ENCODE measurements at regions not wholly inside any gene's neighbourhood (a gene's known extent, or its start where the extent isn't known, plus 50 kb on each side); places are given as distances from the start of the nearest gene placed in this dataset.

DNA sequence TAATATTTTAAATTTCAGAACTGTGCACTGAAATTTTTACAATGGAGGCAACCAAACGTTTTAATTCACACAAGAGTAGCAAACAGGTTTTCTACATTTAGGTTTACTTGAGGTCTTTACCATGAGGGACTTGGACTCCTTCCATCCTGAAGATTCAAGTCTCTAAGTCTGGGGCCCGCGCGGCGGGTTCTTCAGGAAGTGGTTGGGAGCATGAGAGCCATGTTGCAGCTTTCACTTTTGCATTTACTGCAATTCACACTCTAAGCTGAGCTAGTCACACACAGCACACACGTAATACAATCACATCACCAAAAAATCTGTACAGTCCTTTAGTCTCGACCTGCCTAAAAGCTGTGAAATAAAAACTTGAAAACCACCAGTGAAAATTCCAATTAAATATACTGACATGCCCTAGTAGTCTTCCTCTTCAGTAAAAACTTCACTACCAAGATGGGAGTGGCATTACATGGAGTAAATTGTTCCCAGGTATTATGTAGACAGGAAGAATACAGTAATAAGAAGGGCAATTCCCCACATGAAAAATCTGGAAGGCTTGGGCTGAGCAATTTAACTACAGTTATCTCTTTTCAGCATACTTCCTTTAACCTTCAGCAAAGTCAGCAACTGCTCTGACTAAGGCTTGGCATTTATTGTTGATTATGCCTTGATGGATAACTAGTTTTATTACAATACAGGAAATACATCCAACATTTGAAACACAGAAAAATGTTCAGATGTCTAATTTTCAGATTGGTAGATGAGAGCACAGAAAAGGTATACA lies 571.1 kb upstream of the DIPK2B start:
- DNase-seq (ENCODE audit: low spot score) = peak; percentile 65

DNA sequence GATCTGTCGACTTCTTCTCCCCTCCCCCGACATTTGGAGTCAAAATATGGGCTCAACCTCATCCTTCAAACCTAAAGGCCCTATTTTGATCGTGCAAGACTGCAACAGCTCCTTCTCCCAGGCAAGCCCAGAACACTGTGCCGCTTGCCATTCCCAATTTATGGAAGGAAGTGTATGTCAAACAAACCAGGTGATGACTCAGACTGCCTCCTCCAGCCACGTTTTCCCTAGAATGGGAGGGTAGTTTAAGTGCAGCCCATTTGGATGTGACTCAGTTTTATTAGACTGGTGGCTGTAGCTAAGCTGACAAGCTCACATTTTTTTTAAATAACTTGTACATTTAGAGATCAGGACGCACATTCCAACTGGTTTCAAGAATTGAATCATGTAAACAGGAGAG lies 570.4 kb upstream of the DIPK2B start:
- no peak for DNase-seq (ENCODE audit: low spot score)

DNA sequence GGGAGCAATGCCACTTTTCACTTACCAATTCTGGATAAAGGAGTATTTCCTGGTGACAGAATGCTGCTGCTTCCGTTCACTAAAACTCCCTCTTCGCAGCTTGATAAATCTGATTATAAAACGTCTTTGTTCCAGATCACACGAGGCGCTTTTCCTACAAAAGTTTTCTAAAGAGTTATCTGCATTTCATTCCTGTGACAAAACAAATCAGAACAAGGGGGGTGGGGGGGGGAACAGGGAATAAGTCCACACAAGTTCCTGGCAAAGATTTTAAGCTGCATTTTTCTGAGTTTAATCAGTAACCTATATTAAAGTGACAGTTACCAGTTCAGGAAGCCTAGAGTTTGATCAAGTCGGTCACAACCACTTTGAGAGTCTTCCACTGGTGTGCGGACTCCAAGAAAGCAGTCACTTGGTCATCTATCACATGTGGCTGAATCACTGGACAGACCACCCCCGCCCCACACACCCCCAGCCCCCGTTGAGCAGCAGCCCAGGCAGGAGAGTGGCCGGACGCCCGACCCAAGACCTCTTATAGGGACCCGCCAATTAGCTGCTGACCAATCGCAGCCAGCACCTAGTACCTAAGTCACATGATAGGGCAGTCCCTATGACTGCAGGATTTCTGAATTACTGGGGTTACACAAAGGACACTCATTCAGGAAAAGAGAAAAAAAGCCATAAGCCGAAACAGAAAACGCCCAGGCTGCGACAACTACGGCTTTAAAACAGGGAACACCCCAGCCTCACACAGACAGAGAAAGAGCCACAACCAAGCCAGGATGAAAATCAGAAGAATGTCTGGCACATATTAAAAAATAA lies 569.3 kb upstream of the DIPK2B start:
- DNase-seq (ENCODE audit: low spot score) = peak; percentile 26

DNA sequence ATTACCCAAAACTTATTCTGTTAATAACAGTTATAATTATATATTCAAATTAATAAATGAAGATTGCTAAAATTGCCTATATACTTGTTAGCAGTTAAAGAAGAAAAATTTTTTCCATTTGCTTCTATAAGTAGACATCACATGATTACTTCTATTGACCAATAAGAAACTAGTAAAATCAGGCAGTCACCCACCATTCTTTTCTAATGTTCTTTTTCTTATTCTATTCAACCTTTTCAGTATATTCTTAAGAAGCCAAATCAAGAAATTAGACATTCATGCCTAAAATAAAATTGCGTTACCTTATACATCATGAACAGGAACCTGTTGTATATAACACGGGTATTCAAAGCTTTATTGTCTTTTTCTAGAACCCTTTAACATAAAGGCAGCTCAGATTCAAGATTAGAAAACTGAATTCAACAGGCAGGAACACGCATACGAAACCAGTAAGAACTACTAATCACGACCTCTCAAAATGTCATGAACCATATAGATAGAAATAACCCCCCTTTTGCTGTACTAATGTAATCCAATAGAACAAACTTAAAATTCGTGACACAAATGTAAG lies 568.1 kb upstream of the DIPK2B start:
- no peak for DNase-seq (ENCODE audit: low spot score)

DNA sequence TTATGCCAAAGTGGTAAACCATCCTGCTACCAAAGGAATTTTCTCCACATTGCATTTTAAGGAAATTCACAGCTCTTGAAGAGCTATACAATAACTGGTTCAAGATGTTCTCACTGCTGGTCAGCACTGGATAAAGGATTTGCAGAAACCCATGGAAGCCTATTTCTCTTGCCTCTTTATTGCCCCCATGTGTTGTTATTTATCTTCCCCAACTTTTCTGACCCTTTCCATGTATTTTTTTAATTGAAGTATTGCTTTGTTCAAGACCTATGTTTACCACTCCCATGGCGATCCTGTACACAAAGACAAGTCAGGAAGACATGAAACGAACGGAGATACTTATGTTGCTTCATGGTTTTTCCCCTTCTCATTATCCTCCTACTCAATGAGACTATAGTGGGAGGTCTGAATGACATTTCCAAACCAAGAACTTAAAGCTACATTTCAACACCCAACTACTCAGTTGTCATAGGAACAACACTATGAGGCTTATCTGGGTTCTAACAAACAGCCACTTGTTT lies 566.4 kb upstream of the DIPK2B start:
- no peak for DNase-seq (ENCODE audit: low spot score)

DNA sequence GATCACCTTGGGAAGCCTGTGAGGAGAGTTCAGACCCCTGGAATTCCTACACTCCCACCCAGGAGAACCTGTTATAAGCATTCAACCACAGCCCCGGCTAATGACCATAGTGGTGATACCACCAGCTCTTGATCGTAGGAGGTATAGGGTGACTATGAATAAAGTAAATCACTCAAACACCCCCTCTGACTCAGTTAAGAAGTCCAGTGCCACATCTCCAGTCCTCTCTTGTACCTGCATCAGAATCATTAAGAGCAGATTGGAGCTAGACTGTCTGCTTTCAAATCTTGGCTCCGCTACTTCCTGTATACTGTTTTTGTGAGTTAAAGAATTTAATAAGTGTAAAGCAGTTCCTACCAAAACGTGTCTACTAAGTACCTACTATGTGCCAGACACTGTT lies 565.1 kb upstream of the DIPK2B start:
- DNase-seq (ENCODE audit: low spot score) = no peak

DNA sequence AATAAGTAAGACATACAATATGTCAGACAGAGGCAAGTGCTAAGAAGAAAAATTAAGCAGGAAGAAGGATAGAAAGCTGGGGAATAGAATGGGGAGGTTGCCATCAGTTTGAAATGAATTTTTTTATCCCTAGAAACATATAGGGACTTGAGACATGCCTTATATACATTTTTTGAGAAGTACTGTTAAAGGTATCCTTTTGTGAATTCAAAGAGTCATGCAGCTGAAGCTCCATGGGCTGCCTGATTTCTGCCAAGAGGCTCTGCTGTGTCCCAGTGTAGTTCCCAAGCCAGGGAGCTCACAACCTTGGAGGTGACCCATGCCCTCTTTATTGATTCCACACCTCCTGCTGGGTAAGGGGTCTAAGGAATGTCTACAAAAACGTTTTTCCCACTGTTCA lies 564.6 kb upstream of the DIPK2B start:
- DNase-seq (ENCODE audit: low spot score) = no peak

DNA sequence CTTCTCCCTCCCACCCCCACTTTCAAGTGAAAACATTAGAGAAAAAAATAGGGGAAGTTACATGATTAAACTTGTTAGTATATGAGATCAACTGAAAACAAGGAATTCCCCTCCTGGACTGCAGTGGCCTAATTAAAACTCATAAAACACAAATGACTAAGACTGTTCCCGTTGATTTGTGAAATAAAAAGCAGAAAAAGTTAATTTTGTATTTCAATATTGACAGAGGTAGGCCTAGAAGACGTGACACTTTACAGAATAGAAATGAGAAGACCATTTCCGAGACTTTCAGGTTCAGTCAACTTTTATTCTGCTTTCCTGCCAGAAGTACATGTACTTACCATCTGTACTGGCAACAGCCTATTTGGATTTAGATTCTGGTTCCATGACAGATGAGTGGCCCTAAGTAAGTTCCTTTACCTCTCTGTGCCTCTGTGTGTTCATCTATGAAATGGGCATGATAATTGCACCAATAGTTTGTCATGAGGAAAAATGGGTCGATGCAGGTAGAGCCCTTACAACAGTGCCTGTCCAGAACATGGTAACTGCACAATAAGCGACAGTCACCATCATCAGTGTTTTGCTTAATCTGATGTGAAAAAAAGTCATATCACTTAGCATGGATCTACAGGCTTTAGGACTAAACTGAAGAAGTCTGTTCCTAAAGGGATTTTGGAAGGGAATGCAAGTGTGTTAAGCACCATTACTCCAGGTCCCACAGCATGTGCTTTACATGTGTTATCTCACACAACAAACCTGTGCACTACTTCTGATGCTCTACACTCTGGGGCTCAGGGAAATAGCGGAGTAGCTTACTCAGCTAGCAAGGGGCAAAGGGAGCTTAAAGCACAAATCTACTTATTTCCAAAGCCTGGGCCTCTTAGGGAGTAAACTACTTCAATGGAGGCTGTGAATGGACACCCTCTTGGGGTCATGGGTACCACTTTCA lies 562.3 kb upstream of the DIPK2B start:
- DNase-seq (ENCODE audit: low spot score) = no peak

DNA sequence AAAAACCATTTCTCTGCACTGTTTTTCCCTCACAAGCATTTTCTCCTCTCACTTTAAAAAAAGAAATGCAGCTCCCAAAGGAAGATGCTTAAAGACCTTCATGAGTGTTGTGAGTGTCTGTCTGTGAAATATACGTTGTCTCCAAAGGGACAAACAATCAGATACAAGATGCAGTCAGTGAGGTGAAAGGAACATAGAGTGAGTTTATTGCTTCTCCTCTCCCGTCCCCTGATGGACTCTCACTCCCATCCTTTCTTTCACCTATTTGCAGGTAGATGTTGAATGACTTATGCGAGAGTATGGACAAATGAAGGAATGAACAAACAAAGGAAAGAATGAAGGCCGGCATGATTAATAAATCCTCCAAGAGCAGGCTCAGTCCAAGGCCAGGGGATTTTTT lies 561.2 kb upstream of the DIPK2B start:
- no peak for DNase-seq (ENCODE audit: low spot score)

DNA sequence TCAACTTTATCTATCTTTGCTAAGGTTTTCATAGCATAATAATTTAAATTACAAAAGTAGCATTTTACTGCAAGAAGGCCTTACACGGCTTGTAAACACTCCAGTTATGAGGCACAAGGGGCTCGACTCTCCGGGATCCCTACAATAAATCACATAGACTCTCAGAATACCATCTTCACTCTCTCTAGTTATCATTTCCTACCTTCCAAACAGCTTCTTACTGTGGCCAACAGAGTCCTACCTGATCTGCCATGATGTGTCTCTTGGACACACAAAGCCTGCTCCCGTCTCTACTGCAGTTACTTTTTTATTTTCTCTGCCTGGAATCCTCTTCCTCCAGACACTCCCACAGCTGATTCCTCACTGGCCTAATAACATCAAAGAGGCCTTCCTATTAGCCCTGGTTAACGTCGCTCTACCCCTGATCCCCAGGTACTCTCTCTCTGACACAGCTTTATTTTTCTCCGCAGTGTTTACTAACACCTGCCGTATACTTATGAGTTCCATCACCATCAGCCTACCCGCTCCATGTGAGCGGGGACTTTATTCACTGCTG lies 559.6 kb upstream of the DIPK2B start:
- DNase-seq (ENCODE audit: low spot score) = no peak

DNA sequence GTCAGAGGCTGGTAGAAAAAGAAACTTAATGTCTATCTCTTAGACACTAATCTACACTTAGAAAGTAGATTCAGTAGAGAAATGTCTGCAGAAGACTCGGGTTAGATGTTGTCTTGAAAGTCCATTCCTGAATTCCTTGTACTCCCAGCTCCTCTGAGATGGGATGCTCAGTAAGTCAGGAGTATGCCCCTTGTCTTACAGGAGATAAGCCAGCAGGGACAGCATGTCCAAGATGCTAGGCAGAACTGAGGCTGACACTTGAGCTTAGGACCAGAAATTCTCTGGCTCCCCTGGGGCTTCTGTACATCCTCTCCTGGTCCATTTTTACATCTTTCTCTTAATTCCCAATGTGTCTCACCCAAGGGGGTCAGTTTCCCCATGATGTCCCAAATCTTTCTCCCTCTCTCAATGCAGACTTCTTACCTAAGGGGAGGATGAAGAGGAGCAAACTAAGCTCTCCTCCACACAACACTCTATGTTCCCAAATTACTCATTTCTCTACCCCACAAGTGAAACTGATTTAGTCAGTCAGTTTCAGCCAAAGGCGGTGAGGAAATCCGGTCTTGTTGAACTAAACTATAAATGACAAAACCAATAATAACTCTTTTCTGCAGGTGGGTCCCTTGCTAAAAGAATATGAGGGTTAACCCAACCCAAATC lies 558.2 kb upstream of the DIPK2B start:
- peak; percentile 39 for DNase-seq (ENCODE audit: low spot score)

DNA sequence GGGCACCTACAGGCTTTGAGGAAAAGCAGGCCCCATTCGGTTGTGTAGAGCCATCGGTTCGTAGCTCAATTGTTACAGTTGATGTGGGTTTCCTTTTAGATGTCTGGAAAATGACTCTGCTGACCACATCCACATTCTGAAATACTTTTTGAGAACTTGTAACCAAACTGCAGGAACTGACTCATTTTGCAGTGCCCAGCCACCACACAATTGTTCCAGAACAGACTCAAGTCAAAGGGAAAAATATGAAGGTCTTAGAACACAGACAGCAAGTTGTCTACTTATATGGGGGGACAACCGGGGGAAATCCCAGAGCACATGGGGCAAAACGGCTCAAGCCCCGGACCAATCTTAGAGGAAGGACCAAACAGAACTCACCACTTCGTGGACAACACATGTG lies 557.6 kb upstream of the DIPK2B start:
- DNase-seq (ENCODE audit: low spot score) = peak; percentile 50

DNA sequence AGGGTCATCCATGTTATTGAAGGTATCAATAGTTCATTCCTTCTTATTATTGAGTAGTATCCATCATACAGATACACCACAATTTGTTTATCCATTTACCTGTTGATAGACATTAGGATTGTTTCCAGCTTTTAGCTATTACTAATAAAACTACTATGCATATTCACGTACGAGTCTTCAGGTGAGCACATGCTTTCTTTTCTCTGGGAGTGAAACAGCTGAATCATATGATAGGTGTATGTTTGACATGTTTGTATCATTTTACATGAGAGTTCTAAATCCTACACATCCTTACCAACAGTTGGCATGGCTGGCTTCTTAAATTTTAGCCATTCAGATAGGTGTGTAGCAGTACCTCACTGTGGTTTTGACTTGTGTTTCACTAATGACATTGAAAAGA lies 556.6 kb upstream of the DIPK2B start:
- DNase-seq (ENCODE audit: low spot score) = no peak

DNA sequence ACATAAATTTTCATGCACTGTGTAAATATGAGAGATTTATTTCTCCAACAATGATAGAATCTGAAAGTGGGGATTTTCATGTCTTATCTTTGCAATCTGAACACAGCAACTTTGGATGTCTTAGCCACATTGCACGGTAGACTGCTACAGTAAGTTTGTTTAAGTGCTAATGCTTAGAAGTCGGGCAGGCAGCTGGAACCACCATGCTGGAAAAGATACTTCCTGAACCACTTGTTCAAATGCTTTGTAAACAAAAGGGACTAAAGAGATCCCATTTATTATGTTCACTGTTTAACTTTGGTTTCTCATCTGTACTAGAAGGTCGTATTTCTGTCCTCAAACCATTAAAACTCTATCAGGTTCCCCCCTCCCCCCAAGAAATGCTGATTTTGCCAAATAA lies 555.9 kb upstream of the DIPK2B start:
- DNase-seq (ENCODE audit: low spot score) = no peak

DNA sequence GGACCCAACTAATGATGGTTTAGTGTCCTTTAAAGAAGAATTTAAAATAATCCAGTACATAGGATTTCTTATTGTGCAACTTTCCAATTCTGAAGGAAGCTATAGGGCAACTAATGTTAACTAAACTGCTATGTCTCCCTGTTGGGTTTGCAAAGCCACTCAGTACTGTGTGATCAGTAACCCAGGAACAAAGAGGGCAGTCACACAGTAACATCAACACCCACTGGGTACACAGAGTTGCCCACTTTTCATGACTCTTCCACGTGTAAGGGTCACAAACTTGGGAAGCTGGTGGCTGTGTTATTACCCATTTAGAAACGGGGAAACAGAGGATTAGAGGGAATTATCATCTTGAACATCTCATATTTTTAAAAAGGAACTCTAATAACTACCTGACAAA lies 555.0 kb upstream of the DIPK2B start:
- no peak for DNase-seq (ENCODE audit: low spot score)

DNA sequence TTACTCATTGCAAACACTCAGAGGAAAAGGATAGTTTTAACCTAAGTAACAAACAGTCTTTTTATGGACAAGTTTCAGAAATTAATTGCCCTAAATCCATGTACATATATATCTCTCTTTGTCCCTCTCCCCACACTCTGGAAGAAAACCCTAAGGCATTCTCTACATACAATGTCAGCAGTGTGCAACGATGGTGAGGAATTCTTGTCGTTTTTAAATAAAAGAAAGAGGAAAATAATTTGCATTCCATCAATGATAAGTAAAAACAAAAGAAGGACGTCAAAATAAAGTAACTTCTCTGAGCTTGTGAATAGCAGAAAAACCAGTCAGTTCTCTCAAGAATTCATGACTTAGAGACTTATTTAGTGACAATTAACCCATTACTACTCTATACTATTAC lies 550.5 kb upstream of the DIPK2B start:
- no peak for DNase-seq (ENCODE audit: low spot score)

DNA sequence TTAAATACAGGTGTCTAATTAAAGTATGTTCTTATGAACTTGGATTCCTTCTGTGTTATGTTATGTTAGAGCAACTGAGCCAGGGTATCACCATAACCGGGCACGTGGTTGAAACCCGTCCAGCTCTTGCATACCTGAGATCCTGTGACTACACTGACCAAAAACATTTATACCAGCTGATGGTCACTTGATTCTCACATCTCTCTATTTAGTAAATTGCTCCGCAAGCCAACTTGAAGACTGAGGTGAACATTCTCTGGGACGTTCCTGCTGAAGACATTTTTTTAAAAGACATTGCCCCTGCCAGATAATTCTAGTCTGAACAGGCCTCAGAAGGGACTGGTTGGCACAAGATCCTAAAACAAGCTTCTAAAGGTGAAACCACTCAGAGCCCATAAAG lies 550.0 kb upstream of the DIPK2B start:
- no peak for DNase-seq (ENCODE audit: low spot score)

DNA sequence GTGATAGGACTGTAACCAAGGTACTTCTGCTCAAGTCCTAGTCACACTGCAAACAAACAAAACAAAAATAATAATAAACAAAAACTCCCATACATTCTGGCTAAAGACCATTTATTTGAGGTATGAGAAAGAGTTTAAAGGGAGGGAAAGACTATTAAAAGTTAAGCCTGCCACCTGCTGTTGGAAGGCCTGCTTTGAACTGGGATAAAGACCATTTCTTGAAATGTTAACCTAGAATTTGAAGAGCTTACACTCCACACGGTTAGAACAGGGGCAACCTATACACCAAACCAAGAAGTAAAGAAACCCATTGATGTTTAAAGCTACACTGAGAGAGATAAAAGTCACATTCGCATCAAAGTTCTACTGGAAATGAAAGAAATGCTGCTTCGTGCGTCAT lies 548.7 kb upstream of the DIPK2B start:
- no peak for DNase-seq (ENCODE audit: low spot score)

DNA sequence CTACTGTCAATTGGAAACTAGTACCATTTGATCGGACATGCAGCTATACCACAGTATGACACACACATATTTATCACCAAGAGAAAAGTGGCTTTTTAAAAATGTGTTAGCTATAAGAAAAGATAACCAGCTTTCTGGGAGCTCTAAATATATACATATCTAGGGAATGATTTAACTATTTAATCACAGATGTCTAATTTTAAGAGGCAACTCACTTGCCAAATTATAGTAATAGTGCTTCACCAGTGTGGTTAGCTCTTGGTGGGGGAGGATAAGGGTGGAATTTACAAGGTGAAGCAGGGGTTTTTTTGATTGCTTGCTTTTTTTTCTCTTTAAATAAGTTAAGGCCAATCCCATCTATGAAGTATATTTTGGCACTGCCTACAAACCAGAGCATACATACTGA lies 547.7 kb upstream of the DIPK2B start:
- DNase-seq (ENCODE audit: low spot score) = no peak

DNA sequence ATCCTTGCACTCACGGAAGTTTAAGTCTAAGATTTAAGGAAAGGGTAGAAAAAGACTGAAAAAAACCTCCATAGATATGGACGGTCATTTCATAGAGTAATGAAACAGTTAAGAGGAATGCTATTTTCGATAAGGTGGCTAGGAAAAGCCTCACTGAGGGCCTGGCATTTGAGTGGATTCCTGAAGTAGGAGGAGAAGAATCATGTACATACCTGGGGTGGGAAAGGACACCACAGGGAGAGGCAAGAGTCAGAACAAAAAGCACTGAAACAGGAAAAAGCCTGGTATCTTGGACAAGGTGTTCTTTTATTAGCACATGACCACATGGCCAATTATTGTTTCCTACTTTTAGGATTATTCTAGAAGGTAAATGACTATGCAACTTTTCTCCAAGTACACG lies 547.2 kb upstream of the DIPK2B start:
- no peak for DNase-seq (ENCODE audit: low spot score)

DNA sequence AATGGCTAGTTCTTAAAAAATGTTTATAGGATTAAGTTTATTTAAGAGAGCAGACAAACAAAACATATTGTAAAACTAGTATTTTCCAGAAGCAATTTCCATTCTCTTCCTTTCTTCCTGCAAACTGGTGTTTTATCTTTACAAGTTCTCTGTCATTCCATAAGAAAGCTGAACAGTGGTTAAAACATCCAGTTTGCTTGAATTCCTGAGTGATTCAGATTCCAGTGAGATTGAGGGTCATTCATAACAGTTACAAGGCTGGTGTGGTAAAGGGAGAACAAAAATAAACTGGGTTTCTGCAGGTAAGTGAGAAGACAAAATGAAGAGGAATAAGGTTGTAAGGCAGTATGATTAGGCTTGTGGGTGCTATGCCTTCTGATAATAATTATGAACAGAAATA lies 544.8 kb upstream of the DIPK2B start:
- no peak for DNase-seq (ENCODE audit: low spot score)

Measured in CD4-positive, alpha-beta T cell treated with Interleukin-6 at 100 ng/mL for 8 hours (primary cell).